Lung (tissue), 11 donors: ENCODE measurements at regions not wholly inside any gene's neighbourhood (a gene's known extent, or its start where the extent isn't known, plus 50 kb on each side); places are given as distances from the start of the nearest gene placed in this dataset.

Experiments
- ATAC-seq: fragments of 200-7000 bp; cut with Tn5 transposase; one replicate; pipeline ENCODE4 v1.9.1; 2020; ENCODE audit warnings: moderate number of reproducible peaks; ENCODE audit not compliant: insufficient read depth, low FRiP score
- DNase-seq, 3 donors: peaks; one replicate each; pipeline ENCODE4 v3.0.0-alpha.2; 2013 to 2017
- H3K27ac ChIP-seq, 2 donors: one replicate each; pipeline ENCODE4 v1.5.1; 2013; ENCODE audit warnings: mild to moderate bottlenecking in 2 of 2, moderate library complexity in 2 of 2, control low read depth in 1 of 2, inconsistent platforms in 1 of 2, low read depth in 1 of 2, low read length in 1 of 2
- H3K27me3 ChIP-seq, 3 donors: one replicate each; pipeline ENCODE4 v1.5.1; 2013; ENCODE audit warnings: low read length in 2 of 3; ENCODE audit not compliant: control insufficient read depth in 3 of 3, insufficient read depth in 3 of 3
- H3K36me3 ChIP-seq, 4 donors: one replicate each; pipeline ENCODE4 v1.5.1; 2013; ENCODE audit warnings: low read length in 4 of 4, mild to moderate bottlenecking in 1 of 4, moderate library complexity in 1 of 4; ENCODE audit not compliant: control insufficient read depth in 4 of 4, insufficient read depth in 4 of 4
- H3K4me1 ChIP-seq, 5 donors: one replicate each; pipeline ENCODE4 v1.5.1; 2013; ENCODE audit warnings: low read length in 5 of 5, mild to moderate bottlenecking in 2 of 5, moderate library complexity in 1 of 5; ENCODE audit not compliant: control insufficient read depth in 5 of 5, insufficient read depth in 5 of 5
- H3K4me3 ChIP-seq: one replicate; pipeline ENCODE4 v1.5.1; 2013; ENCODE audit warnings: mild to moderate bottlenecking, control low read depth, moderate library complexity
- H3K9ac ChIP-seq, 2 donors: one replicate each; pipeline ENCODE4 v1.5.1; 2013; ENCODE audit warnings: low read length in 2 of 2, control low read depth in 1 of 2; ENCODE audit not compliant: insufficient read depth in 1 of 2
- H3K9me3 ChIP-seq, 4 donors: one replicate each; pipeline ENCODE4 v1.5.1; 2013; ENCODE audit warnings: low read length in 3 of 4, mild to moderate bottlenecking in 1 of 4, moderate library complexity in 1 of 4; ENCODE audit not compliant: control insufficient read depth in 4 of 4, insufficient read depth in 3 of 4
- CTCF ChIP-seq: IDR thresholded peaks from 2 replicates; pipeline ENCODE4 v1.5.1; 2012; ENCODE audit warnings: mild to moderate bottlenecking; ENCODE audit errors: control extremely low read depth, extremely low read depth
- WGBS, 2 donors: extraction: QIAGEN DNeasy Blood & Tissue Kit; methylation state at CpG; one replicate each; pipeline ENCODE4 v1.1.7; 2013; 5-methylcytosine and 5-hydroxymethylcytosine counted together
- donor health status: control.
- donor health status: control.
- donor health status: Bipolar disorder and iron deficiency.
- donor health status: healthy.
- donor health status: DM: yes; HTN: yes; CAD: no.

GRCh38 chr20:11452326-11452725, 465.4 kb upstream of the BTBD3 start:
- WGBS, 2 donors = 61 to 69% methylated on average over 6 of the region's 6 CpGs
- TF ChIP-seq CTCF = no peak
- no peak overlapping the region for H3K4me3 ChIP-seq
- H3K9me3 ChIP-seq = peaks cover 0 to 2% (median 0%) of the 10 kb centered on the region in 4 donors
- H3K4me1 ChIP-seq = peaks cover 0 to 3% (median 0%) of the 10 kb centered on the region in 5 donors
- H3K27me3 ChIP-seq = no peaks in the 10 kb centered on the region
- H3K9ac ChIP-seq = no peak overlapping the region
- no peaks in the 10 kb centered on the region for H3K36me3 ChIP-seq
- no peak for ATAC-seq
- no peak overlapping the region for H3K27ac ChIP-seq
- no peak for DNase-seq

GRCh38 chr20:11453430-11453829, 464.3 kb upstream of the BTBD3 start:
- no peak for TF ChIP-seq CTCF
- WGBS, 2 donors = 77 to 83% methylated on average over 2 of the region's 2 CpGs
- ATAC-seq = no peak

GRCh38 chr20:11454966-11455799, 462.5 kb upstream of the BTBD3 start:
- WGBS, 2 donors = 50 to 52% methylated on average over 7 of the region's 7 CpGs
- no peak for ATAC-seq
- H3K36me3 ChIP-seq = no peaks in the 10 kb centered on the region

More at GRCh38 chr20:11453430-11453829, 464.3 kb upstream of the BTBD3 start:
- H3K9me3 ChIP-seq = peaks cover 0 to 3% (median under 1%) of the 10 kb centered on the region in 4 donors
- no peaks in the 10 kb centered on the region for H3K27me3 ChIP-seq
- H3K36me3 ChIP-seq = no peaks in the 10 kb centered on the region
- peaks cover 0 to 3% (median 0%) of the 10 kb centered on the region in 5 donors for H3K4me1 ChIP-seq
- H3K27ac ChIP-seq = no peak overlapping the region
- no peak overlapping the region for H3K9ac ChIP-seq
- H3K4me3 ChIP-seq = no peak overlapping the region
- DNase-seq = no peak

More at GRCh38 chr20:11454966-11455799, 462.5 kb upstream of the BTBD3 start:
- H3K4me3 ChIP-seq = no peak overlapping the region
- no peak overlapping the region for H3K9ac ChIP-seq
- DNase-seq = no peak
- peaks cover 0 to 3% (median 0%) of the 10 kb centered on the region in 5 donors for H3K4me1 ChIP-seq
- TF ChIP-seq CTCF = no peak
- no peak overlapping the region for H3K27ac ChIP-seq
- peaks cover 0 to 3% (median under 1%) of the 10 kb centered on the region in 4 donors for H3K9me3 ChIP-seq
- H3K27me3 ChIP-seq = no peaks in the 10 kb centered on the region
